Activated naive CD4-positive, alpha-beta T cell treated with anti-CD3 and anti-CD28 coated beads, Interleukin-2, amount 50 U/mL, for 72 hours (primary cell): ENCODE measurements at regions not wholly inside any gene's neighbourhood (a gene's known extent, or its start where the extent isn't known, plus 50 kb on each side); places are given as distances from the start of the nearest gene placed in this dataset.

Experiments
- ATAC-seq, 2 donors: fragments of 150-1000 bp; cut with Tn5 transposase; 2 replicates each; pipeline ENCODE4 v1.10.0; 2021; ENCODE audit warnings: mild to moderate bottlenecking in 2 of 2, moderate library complexity in 2 of 2
- DNase-seq, 2 donors: peaks; one replicate each; pipeline ENCODE4 v3.0.0; 2021 to 2022; ENCODE audit warnings: low spot score in 2 of 2
- H3K27ac Mint-ChIP-seq, 2 donors: one replicate each; pipeline ENCODE4 v1.8.0; 2022; ENCODE audit warnings: mild to moderate bottlenecking in 2 of 2, mixed read lengths in 2 of 2
- H3K36me3 Mint-ChIP-seq, 2 donors: one replicate each; pipeline ENCODE4 v1.8.0; 2022; ENCODE audit warnings: mixed read lengths in 2 of 2
- H3K9me3 Mint-ChIP-seq, 2 donors: one replicate each; pipeline ENCODE4 v1.8.0; 2022; ENCODE audit warnings: mixed read lengths in 2 of 2

DNA sequence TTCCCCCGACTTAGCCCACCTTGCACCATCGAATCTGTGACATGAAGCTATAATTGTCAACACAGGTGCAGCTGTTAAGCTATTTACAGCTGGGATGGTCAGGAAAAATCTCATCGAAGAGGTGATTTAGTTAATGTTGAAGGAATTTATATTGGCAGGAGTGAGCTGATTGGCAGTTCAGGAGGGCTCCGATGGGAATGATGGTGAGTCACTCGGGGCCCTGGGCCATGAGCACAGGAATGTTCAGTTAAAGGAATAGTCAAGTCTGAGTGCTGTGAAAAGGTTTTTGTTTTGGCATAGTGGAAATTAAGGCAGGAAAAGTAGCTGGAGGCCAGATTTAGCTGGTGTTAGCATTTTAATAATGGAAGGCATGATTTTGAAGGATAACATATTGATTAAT is 95.7 kb downstream of the OXSM start:
- Mint-ChIP-seq H3K27ac (no peak overlapping the region), H3K36me3 (no peaks in the 10 kb centered on the region), H3K9me3 (no peaks in the 10 kb centered on the region)
- DNase-seq (no peak), ATAC-seq (no peak)

DNA sequence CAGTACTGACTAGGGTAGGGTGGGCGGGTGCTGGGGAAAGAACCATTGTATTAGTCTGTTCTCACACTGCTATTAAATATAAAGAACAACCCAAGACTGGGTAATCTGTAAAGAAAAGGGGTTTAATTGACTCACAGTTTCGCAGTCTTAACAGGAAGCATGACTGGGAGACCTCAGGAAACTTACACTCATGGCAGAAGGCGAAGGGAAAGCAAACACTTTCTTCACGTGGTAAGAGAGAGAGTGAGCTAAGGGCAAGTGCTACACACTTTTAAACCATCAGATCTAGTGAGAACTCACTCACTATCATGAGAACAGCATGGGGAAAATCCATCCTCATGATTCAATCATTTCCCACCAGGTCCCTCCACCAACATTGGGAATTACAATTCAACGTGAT is 98.0 kb downstream of the OXSM start:
- Mint-ChIP-seq H3K9me3 (no peaks in the 10 kb centered on the region), H3K36me3 (no peaks in the 10 kb centered on the region), H3K27ac (no peak overlapping the region)
- DNase-seq (no peak), ATAC-seq (peak; percentile 51 to 65)

DNA sequence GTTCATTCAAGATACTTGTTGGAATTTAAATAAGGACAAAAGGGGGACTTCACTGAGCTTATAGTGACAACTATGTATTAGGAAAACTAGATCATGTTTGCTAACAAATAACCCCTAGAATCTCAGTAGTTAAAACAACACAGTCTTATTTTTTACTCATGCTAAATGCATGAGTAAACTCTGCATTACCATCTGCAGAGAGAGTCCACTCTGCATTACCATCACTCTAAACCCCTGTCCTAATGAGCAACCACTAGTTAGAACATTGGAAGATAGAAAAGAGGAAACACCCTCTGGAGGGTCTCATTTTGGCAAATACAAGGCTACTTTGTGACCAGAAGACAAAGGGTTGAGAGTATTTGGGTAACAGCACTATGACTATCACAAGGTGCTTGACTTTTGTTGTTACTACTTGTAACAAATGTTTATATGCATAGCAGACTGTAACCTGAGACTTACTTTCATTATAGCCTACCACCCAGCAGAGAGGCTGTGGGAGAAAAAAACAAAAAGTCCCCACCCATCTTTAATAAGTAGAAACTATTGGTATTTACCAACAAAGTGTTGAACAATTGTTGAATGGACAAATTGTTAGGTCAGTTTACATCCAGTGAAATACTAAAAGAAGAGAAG is 99.1 kb downstream of the OXSM start:
- DNase-seq (no peak), ATAC-seq (no peak)
- Mint-ChIP-seq H3K27ac (no peak overlapping the region), H3K36me3 (no peaks in the 10 kb centered on the region), H3K9me3 (no peaks in the 10 kb centered on the region)

DNA sequence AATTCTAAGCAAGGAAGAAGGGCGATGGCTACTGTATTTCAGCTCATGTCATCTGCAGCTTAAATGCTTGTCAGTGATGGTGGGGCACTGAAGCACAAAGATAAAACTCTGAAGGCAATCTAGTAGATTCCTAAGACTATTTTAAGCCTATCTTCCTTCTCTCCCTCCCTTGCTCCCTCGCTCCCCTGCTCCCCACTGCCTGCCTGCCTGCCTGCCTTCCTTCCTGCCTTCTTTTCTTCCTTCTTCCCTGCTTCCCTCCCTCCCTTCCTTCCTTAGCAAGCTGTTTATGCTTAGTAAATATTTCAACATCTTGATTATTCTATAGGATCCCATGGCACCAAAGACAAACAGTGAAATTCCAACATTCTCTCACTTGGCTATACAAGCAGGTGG is 99.6 kb downstream of the OXSM start:
- H3K9me3 Mint-ChIP-seq: no peaks in the 10 kb centered on the region
- ATAC-seq: no peak
- no peaks in the 10 kb centered on the region for H3K36me3 Mint-ChIP-seq
- no peak for DNase-seq
- peak overlapping the region in 1 of 2 donors; percentile 37 for H3K27ac Mint-ChIP-seq

DNA sequence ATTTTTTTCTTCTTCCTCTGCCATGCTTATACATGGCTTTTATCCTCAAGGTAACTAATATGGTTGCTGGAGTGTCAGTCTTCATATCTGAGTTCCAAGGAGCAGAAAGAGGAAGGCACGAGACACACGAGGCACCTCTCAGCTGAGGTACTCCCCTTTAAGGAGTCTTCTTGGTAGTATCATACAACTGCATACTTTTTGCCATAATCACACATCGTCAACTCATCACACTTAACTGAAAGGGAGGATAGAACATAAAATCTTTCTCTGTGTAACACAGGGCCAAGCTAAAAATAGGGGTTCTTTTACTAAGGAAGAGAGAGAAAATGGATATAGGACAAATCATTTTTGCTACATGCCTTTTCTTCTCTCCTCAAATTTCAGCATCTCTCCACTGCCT is 104.2 kb downstream of the OXSM start:
- Mint-ChIP-seq H3K9me3 (no peaks in the 10 kb centered on the region), H3K27ac (no peak overlapping the region), H3K36me3 (no peaks in the 10 kb centered on the region)
- DNase-seq: no peak
- ATAC-seq: no peak

DNA sequence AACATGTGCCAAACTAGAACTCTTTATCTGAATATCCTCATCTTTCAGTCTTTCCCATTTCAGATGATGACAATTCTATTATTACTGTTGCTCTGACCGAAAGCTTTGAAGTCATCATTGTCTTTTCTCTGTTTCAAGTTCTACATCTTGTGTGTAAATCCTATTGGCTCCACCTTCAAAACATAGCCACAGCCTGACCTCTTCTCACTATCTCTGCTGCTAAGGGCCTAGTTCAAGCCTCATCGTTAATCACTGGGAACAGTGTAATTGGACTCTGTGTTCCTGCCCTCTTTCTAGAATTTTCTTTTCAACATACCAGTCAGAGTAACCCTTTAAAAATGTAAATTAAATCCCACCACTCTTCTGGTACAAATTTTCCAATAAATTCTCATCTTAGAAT is 105.1 kb downstream of the OXSM start:
- DNase-seq (no peak), ATAC-seq (no peak)
- H3K36me3 Mint-ChIP-seq: no peaks in the 10 kb centered on the region
- H3K9me3 Mint-ChIP-seq: no peaks in the 10 kb centered on the region
- H3K27ac Mint-ChIP-seq: no peak overlapping the region

DNA sequence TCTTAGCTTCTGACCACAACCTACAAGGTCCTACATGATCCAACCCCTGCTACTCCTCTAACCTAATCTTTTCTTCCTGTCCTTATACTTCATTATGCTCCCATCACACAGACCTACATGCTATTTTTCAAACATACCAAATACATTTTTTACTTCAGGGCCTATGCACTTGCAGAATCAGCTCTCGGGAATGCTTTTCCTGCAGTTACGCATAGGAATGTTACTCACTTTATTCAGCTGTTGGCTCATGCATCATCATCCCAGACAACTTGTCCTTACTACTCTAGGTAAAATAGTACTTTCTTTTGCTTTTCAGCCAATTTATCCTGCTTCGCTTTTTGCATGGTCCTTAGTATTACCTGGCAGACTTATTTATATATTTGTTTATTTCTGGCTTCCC is 105.6 kb downstream of the OXSM start:
- Mint-ChIP-seq H3K27ac (no peak overlapping the region), H3K36me3 (no peaks in the 10 kb centered on the region)
- DNase-seq: no peak

DNA sequence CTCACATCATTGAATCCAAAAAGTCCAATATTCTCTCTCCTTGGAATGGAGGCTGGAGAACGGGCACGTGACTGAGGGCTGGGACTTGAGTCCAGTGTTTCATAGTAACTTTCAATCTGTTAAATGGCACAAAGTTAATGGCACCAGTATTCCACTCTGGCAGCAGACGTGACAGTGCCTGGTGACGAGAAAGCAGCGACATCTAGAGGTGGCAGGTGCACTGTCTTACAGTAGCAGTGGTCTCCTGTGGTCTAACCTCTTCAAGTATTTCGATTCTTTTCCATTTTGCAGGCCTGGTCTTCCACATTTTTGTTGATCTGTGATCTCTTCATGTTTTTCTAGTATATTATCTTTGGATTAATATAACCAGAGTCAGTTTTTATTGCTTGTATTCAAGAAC is 107.1 kb downstream of the OXSM start:
- H3K27ac Mint-ChIP-seq: no peak overlapping the region
- no peaks in the 10 kb centered on the region for H3K9me3 Mint-ChIP-seq
- no peaks in the 10 kb centered on the region for H3K36me3 Mint-ChIP-seq
- no peak for ATAC-seq
- no peak for DNase-seq

More for the DNA sequence above, 105.6 kb downstream of the OXSM start:
- no peaks in the 10 kb centered on the region for H3K9me3 Mint-ChIP-seq
- no peak for ATAC-seq

DNA sequence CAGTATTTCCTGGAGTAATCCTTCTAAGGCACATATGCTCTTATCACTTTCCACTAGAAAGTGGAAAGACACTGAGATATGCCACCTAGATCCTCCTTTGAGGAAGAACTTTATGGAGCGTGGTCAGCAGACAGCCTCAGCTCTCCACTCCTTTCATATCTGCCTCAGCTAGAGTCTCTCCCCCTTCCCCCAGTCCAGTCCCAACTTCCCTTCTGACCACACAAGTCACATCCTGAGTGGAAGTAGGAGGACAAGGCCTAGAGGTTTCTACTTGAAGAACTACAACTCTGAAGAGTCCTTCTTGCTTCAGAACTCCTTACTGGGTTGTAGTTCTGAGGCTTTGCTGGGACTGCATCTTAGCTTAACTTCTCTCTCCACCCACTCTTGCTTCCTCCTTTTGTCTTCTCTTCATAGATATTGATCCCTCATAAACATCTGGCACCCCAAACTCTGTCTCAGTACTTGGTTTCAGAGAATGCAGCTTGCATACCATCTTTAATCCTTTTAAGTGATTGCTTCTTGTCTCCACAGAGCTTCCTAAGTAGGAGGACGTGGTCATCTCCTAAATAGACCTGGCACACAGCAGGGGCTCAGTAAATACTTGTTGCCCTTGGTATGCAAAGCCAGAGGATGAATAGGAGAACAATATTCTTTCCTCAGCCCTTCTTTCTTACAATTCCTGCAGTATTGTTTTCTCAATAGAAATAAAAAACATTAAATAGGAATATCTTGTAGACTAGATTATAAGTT is 109.6 kb downstream of the OXSM start:
- ATAC-seq: no peak
- H3K36me3 Mint-ChIP-seq: no peaks in the 10 kb centered on the region

DNA sequence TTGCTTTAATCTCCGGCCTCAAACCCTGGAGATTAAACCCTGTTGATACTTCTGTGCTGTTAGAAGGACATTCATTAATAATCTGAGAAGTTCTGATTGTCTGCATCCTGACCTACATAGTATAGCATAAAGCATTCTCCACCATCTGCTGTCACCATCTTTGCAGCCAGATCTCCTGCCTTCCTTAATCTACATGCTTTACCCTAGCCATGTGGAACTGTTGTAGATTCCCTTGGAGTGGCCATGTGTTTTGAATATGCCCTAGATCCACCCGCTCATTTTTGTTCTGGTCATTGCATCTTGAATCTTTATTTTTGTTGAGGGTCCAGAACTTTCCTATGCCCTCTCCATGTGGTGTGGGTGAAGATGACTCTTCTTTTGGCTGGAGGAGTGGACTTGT is 110.3 kb downstream of the OXSM start:
- H3K9me3 Mint-ChIP-seq: no peaks in the 10 kb centered on the region
- no peak for ATAC-seq
- H3K36me3 Mint-ChIP-seq: no peaks in the 10 kb centered on the region
- DNase-seq: no peak
- no peak overlapping the region for H3K27ac Mint-ChIP-seq

More for the DNA sequence above, 109.6 kb downstream of the OXSM start:
- Mint-ChIP-seq H3K27ac (no peak overlapping the region), H3K9me3 (no peaks in the 10 kb centered on the region)
- DNase-seq: no peak

DNA sequence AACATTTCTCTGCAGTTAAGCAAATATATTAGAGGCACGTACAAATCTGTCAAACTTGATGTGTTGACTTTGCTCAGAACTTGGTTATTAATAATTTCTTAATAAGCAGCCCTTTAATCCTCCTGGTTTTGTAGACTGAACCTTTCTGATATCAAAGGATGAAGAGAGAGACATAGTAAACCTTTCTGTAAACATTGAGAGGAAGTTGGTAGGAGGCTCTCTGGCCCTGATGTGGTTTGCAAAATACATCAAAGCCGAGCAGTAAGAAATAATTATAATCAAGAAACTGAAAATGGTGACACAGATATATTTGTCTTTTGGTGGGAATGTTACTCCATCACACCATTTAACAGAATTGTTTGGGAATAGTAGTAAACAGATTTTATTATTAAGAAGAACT is 111.9 kb downstream of the OXSM start:
- no peaks in the 10 kb centered on the region for H3K36me3 Mint-ChIP-seq
- no peak overlapping the region for H3K27ac Mint-ChIP-seq
- no peak for ATAC-seq
- no peaks in the 10 kb centered on the region for H3K9me3 Mint-ChIP-seq
- DNase-seq: no peak

DNA sequence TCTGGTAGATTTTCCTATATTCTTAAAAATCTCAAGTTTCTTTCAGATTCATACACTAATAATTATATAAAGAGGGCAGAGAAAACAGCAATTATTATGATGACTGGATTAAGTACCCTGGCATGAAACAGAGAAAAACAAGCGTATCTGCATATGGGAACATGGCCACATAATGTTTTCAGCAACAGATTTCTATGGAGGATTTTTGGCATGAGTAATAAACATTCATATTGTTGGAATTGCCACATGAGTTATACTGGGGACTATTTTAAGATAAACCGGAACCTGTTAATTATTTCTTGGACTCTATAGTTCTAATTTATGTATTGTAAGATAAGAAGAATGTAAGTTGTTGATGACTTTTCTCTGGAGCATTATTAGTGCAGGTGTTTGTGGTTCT is 112.7 kb downstream of the OXSM start:
- Mint-ChIP-seq H3K36me3 (no peaks in the 10 kb centered on the region), H3K9me3 (no peaks in the 10 kb centered on the region), H3K27ac (no peak overlapping the region)
- ATAC-seq: no peak
- no peak for DNase-seq

DNA sequence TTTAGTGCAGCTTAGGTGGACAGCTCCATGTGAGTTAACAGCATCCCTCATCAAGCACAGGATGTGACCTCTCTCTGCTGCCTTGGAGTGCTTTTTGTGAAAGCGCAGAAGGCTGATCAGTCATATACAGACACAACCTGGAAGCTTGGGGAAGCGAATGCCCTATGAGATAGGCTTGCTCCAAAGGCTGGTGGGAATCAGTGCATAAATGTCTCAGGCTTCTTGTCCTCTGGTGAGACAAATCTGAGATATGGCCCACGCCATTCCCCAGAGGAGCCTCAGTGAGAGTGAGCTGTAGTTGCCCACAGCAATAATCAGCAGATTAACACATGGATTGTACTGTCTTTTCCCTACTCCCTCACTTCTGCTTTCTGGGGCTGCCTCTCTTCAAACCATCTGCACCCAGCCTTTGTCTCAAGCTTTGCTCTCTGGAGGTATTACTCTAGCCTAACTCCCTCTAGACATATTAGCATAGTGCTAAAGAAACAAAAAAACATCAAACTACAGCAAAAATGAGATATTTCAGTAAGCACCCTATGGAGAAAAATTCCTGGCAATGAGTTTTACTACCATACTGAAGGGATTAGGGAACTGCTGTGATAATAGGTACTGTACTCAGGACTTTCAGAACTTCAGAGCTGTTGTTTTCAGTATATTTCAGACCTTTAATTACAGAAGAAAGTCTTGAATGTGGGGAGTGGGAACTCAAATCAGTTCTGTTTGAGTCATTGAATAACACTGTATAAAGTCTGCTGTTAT is 113.7 kb downstream of the OXSM start:
- DNase-seq: no peak
- Mint-ChIP-seq H3K9me3 (no peaks in the 10 kb centered on the region), H3K27ac (no peak overlapping the region), H3K36me3 (no peaks in the 10 kb centered on the region)
- no peak for ATAC-seq

DNA sequence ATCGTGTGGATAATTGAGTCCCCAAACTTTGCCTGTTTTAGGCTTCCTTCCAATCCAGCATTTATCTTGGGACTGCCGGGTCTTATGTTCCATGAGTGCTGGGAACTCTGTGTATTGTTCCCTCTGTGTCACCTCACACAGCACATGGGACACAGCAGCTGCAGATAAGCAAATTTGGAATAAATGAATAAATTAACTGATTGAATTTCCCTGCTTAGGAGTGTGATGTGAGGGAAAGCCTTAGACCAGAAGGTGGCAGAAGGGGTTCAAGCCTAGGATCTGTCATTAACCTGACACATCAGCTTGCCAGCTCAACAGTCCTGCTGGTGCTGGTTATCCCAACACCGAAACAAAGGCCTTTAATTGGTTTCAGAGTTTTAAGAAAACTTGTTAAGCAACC is 114.3 kb downstream of the OXSM start:
- Mint-ChIP-seq H3K9me3 (no peaks in the 10 kb centered on the region), H3K36me3 (no peaks in the 10 kb centered on the region), H3K27ac (no peak overlapping the region)
- ATAC-seq (no peak), DNase-seq (no peak)

DNA sequence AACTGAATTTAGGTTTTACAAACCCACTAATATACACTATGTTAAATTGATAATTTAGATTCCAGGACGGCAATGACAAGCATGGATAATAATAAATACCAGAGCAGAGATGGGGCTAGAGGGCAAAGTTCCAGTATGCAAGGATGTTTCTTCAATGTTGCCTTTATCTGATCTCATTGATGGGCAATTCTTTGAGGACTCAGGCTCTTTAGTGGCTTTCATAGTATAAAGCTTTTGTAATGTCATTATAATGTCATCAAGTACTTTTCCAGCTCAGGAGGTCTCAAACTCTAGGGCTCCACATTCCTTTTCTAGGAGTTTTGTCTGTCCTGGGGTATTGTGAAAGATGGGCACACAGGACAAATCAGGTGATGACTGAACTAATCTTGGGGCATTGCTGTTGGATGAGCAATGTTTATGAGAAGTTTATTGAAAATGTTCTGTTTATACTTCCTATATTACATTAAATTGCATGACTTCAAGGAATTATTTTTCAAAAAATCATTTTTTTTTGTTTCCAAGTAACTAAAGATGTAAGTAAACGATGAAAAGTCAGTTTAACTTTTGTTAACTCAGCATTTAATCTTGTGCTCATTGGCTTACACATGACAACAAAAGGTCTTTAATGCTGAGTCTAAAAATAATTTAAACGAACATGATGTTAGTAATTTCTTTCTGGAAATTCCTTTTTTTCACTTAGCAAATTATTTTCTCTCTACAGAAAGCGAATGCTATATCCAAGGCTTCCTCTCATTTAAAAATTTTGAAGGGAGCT is 116.4 kb downstream of the OXSM start:
- DNase-seq: no peak
- no peak overlapping the region for H3K27ac Mint-ChIP-seq
- H3K36me3 Mint-ChIP-seq: no peaks in the 10 kb centered on the region
- H3K9me3 Mint-ChIP-seq: no peaks in the 10 kb centered on the region
- ATAC-seq: no peak

DNA sequence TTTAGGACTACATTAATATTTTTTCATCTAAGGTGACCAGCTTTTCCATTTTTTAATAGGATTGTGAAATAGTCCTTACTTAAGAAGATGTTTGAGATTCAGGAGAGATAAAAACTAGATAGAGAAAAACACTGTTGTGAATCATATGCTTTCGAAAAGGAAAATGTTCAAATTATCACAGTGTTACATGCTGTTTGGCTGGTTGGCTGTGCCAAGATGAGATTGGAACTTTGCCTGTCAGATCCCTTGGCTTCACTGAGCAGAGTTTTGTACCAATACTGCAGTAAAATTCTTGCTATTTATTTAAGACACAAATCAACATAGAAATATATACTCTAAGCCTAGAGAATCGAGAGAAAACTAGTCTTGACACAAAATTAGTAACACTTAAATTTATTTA is 117.2 kb downstream of the OXSM start:
- Mint-ChIP-seq H3K36me3 (no peaks in the 10 kb centered on the region), H3K27ac (no peak overlapping the region), H3K9me3 (no peaks in the 10 kb centered on the region)
- no peak for DNase-seq
- ATAC-seq: no peak

DNA sequence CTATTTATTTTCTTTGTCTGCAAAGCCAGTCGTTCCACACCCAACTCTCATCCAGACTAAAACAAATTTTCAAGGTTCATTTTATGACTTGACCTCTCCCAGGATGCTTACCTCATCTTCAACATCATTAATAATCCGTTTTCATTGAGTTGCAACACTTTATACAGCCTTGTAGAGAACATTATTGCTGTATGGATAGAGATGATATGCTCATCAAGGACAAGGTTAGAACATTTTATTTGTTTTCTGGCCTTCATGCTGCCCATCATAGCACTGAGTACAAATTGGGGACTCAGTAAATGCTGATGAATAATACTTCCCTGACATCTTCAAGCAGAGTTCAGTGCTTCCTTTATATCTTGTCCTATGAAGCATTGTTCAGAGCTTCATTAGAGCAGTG is 120.2 kb downstream of the OXSM start:
- DNase-seq (no peak), ATAC-seq (no peak)
- no peaks in the 10 kb centered on the region for H3K36me3 Mint-ChIP-seq
- H3K9me3 Mint-ChIP-seq: no peaks in the 10 kb centered on the region
- H3K27ac Mint-ChIP-seq: no peak overlapping the region
